Left renal cortex interstitium (tissue), 4 donors: ENCODE measurements at regions not wholly inside any gene's neighbourhood (a gene's known extent, or its start where the extent isn't known, plus 50 kb on each side); places are given as distances from the start of the nearest gene placed in this dataset.

Experiments used
- DNase-seq, 4 donors: peaks; one replicate each; pipeline ENCODE4 v3.0.0-alpha.2; 2013; ENCODE audit warnings: low read depth in 4 of 4, low spot score in 2 of 4, missing footprints in 1 of 4

DNA sequence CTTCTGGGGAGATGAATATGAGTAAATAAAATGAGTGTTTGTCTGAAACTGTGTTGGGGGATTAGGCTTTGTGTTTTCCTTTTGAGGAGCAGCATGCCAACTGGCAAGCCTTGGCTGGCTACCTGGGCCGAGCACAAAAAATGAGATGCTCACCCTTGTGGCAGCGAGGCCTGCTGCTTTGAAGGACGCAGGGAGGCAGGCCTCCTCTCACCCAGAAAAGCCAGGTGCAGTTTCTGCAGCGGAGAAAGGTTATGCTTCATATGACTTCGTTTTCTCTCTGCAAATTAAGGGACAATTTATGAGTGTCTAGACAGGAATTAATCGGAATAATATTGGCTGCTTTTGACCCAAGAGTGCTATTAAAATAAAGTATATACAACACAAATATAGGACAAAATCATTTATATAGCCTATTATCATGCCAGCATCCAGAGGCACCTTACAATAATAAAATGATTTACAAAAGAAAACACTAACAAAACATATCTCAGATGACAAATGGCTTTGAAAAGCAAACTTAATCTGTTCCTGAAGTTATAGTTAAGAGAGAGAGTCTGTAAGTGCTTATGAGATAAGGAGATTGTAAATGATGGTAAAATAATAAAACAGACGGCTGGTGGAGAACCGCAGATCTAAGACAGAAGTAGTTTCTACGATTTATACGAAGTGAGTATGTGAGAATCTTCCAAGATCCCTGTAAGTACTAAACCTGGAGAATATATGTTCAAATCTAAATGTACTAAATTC, 682.8 kb upstream of the NR2F2 start:
- no peak for DNase-seq

DNA sequence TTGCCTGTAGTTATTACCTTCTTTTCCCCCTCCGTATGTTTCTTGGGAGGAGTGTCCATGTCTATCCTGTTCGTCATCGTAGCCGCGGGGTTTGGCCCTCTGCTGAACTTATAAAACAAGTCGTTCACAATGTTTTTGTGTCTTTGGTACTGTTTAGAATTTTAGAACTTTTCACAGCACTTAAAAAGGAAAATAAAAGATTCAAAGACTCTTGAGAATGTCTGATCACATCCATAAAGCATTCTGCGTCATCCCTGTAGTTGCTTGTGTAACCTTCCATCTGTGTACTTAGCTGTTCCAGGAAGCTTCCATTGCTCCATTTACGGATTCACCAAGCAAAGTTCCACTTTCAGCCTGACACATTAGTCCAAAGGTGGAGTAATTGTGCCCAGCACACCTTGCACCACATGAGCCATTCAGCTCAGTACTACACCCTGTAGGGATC, 677.1 kb upstream of the NR2F2 start:
- no peak for DNase-seq

DNA sequence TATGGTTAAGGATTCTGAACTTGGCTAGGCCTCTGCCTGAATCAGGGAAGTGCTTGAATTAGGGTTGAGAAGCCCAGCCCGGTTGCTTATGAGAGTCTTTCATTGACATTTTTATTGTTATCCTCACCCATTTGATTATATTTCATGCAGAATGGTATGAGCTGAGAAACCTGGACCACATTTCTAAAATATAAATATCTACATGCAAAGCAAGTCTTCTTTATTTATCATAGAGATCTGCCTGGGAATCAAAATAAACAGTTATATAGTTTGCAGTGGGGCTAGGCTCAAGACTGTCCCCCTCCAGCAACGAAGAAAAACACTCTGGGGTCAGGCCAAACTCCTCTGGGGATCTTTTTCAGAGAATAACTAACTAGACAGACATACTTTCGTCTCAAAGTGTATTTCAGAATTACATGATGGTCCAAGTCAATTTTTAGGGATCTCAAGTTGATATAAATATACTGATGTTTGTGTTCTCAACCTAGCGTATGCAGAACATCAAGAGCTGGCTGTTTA, 675.4 kb upstream of the NR2F2 start:
- no peak for DNase-seq

DNA sequence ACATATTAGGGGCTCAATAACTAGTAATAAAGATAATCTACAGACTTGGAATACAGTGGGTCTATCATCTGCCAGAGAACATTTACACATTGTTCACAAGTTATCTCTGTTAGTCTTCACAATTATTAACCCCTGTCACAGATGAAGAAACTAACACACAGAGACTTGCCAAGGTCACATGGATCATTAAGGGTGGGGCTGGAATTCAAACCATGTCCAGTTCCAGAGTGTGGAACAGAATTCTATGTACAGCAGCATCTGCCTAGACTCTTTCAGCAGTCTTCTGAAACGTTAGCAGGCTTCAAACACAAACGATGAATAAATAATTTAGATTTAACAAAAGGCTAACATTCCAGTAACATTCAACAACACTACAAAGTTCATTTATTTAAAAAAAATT, 673.9 kb upstream of the NR2F2 start:
- DNase-seq = no peak

DNA sequence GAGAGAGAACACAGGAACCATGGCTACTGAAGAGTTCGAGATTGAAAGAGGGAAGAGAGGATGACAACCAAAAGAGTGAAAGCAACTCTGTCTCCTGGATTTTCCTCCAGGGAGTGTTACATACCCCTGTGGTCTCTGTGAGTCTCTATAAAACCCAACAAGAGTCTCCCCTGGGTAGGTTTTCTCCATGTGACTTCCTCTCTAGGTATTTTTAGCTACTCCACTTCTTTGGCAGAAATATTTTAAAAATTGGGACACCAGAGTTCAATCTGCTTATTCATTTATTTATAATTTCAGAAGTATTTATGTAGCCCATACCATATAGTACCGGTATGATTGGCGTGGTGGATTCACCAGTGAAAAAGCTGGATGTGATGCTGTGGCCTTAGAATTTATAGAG, 671.7 kb upstream of the NR2F2 start:
- DNase-seq = no peak

DNA sequence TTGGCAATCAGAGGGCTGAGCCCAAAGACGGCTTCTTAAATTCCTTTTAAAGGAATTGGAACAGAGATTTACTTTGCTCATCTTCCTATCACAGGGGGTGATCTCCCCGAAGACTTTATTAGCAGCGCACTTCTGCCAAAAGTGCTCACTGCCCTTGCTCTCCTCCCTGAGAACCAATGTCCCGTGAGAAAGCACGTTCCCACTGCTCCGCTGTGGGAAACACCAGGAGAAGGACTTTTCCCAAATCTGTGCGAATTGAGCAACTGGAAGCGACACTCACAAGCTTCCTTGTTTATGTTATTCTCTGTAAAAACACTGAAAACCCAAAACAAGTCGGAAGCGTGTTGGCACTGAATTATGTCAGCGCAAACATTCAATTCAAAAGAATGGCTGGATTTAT, 670.8 kb upstream of the NR2F2 start:
- DNase-seq = no peak

DNA sequence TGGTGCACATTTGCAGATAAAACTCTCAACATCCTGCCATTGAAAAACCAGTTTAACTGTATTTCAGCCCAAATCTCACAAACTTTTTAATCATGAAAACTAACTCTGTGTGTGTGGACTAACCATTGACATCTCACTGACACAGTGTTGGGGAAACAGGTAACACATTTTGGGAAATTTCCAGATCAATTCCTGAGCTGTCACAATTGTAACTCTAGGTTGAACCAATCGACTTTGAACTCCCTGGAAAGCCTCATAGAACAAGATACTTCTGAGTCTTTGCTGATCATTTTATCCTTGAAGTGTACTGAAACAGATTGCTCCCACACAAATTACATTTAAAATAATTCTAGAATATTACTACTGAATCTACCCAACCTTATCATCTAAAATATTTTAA, 667.9 kb upstream of the NR2F2 start:
- DNase-seq = no peak

DNA sequence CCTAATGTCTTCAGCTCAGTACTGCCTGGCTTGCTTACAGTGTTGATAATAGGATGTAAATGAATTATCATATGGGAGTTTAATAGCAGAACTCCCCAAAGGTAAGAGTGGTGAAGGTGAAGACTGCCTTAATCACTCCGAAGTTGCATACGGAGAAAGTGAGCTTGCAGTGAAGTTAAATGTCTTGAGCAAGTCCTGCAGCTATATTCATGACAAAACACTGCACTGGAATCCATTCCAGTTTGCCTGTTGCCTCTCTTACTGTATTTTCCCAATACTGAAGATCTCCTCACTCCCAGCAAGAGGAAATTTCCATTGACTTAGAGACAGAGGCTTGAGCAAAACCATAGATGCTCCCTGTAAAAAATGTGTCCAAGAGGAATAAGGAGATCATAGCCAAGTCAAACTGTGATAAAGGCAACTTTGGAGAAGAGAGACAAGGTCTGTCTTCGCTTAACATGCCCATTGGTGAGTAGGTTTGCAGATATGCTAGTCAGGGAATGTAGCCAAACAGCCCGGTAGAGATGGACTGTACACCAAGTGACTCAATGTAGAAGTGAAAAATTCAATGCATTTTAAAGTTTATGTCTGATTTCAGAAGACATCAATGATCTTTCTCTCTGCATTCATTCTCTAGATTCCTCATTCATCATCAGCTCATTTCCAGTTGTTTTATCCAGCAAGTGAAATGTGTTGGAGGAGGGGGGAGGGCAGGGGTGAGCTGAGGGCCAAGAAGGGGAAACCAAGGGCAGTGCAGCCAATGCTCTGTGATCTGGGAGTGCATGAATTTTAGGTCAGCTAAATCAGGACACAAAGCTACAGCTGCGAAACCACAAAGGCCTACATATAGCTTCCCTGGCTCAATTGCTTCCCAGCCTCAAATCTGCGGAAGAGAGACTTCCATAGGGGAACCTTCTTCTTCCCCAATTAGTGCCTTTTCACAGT, 667.1 kb upstream of the NR2F2 start:
- no peak for DNase-seq

DNA sequence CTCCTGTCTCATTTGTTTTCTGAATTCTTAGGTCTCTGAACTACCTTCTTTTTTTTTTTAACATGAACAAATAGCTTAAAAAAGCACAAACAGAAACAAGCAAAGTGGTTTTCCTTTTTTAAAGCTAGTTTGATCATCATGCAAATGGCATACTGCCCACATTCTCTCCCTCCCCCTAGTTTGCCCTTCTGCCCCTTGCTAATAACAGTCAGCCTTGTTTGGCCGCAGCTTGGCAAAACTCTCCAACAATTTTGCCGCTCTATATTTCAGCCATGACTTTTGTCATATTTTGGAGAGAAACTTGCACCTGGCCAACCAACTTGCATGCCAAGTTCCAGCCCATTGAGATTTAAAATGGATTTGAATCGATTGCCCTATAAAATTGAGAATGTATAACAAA, 666.0 kb upstream of the NR2F2 start:
- DNase-seq = no peak

DNA sequence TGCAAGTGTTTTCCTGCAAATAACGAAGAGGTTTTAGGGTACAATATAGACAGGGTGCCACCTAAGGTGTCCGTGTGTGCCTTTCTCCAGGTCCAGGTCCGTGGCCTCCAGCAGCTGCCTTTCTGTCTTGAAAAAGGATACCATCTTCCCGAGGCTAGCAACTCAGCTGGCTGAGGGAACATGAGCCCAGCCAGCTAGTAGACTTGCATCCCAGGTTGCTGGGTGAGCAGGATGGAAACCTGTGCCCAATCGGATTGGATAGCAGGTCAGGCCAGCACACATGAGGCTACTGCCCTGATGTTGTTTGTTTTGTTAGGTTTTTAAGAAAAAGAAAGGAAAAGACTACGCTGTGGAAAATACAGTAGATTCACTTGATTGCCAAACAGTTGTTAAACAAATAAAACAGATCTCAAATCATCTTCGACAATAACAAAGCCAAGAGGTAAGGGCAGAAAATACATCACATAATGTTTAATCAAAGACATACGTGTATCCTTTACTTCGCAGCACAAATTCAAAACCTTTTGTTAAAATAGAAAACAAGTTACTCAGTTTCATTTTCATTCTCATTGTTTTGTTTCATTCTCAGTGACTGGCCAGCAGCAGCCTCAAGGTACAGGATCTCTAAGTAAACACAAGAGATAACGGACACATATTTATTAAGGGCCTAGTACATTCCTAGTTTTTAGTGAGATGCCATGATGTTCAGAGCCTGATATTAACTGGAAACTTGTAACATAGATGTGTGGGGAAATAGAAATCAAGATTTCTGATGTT, 661.2 kb upstream of the NR2F2 start:
- DNase-seq = peak in 1 of 4 donors; percentile 41

DNA sequence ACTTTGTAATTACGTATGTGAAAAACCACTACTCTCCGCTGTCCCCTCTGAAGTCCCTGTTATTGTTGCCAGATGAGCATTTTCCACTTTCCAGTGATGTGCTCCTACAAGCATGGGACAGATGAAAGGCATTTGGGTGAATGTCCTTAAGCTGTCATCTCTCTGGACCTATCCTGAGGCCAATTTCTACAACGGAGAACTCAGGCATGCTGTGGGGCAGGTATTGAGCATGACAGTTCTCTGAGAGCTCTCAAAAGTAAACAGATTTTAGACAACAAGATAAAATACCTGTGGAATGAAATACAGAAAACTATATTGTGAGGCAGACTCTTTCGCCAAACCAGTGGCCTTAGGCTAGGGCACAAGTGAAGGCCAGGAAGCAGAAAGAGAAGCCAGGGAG, 656.5 kb upstream of the NR2F2 start:
- no peak for DNase-seq

DNA sequence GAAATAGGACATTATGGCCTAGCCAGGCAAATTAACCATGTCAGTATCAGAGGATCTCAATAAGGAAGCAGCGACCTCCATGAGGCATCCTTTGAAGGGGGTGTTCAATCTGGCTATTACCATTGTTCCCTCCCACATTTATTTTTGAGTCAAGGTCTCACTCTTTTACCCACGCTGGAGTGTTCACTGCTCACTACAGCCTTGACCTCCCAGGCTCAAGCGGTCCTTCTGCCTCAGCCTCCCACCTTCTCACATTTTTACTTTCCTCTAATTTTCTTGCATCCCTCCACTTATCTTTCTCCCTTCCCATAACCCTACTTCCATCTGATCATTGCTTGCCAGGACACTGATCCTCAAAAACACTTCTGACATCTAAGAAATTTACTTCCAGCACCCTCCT, 654.0 kb upstream of the NR2F2 start:
- DNase-seq = no peak

DNA sequence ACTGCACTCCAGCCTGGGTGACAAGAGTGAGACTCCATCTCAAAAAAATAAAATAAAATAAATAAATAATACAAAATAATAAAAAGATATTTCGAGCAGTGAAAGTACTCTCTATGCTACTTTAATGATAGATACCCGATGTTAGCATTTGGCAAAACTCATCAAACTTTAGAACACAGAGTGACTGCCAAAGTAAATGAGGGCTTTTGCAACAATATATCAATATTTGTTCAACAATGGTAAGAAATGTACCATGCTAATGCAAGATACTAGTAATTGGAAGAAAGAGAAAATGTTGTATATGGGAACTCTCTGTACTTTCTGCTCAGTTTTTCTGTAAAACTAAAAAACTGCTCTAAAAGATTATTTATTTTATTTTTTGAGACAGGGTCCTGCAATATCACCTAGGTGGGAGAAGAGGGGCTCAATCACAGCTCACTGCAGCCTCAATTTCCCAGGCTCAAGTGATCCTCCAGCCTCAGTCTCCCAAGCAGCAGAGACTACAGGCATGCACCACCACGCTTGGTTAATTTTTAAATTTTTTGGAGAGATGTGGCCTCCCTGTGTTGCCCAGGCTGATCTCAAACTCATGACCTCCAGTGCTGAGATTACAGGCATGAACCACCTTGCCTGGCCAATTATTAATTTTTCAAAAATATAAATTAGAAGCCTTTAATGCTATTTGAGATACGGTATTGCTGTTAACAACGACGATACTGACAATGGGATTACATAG, 650.5 kb upstream of the NR2F2 start:
- no peak for DNase-seq

DNA sequence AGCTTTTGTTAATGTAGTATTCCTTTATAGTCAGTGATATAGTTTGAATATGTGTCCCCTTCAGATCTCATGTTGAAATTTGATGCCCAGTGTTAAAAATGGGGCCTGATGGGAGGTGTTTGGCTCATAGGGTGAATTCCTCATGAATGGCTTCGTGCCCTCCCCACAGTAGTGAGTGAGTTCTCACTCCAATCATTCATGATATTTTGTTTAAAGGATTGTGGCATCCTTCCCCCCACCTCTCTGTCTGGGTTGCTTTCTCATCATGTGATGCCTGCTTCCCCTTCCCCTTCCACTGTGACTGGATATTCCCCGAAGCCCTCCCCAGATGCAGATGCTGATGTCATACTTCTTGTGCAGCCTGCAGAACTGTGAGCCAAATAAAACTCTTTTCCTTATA, 649.8 kb upstream of the NR2F2 start:
- no peak for DNase-seq

DNA sequence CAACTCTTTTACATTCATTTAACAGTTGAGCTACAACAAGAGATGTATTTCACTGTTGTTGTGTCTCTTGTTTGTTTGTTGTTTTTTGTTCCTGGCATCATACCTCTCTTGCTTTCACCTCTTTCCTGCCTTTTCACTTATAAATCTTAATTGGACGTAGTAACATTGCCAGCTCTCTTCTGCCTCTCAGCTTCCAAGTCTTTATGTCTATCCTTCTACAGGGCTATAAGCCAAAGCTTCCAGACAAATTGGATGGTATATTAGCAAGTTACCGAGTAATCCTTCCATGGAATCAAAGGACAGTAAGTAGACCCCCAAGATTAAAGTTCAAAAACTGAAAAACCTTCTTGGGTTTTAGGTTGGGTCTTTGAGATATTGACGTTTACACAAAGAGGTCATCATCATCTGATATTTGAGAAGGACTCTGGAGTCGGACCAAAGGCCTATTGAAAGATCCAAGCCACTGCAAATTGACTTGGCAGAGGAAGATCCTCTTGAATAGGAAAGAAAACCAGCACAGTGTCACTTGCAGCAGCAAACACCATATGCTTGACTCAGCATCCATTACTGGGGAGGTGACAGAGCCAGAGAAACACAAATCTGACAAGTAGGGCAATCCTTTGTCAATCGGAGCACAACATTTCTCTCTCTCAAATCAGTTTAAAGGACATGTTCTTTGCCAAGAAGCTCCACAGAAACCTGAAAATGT, 648.5 kb upstream of the NR2F2 start:
- DNase-seq = no peak

DNA sequence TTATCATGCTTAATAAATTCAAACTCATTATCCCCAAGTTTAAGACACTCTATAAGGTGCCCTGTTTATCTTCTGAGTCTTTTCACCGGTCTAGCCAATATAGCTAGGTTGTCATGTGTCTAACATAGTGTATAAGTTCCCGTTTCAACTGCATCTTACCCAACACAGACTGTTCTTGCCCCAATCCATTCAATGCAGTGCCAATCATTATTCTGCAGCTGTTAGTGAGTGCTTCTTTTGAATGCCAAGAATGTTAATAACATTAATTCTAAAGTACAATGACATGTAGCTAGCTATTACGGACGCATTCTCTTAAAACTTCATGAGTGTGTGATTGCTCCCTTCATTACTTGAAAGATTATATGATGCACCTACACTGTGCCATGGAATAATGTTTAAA, 646.4 kb upstream of the NR2F2 start:
- DNase-seq = no peak

DNA sequence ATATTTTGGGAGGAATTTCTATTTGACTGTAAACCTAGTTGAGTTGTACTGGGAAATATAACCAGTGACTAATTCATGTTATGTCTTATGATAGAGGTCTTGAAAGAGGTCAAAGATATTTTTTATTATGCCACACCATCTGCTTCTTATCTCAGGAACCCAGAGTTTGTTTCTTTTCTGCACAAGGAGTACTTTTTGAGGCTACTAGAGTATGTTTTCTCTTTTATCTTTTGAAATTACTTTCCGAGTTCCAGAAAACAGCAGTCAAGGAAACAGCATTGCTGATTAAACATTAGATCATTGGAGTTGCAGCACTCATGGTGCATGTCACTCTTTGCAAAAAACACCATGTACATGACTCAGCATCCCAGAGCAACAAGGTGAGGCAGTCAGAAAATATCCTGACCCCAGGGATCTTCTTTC, 645.8 kb upstream of the NR2F2 start:
- no peak for DNase-seq

DNA sequence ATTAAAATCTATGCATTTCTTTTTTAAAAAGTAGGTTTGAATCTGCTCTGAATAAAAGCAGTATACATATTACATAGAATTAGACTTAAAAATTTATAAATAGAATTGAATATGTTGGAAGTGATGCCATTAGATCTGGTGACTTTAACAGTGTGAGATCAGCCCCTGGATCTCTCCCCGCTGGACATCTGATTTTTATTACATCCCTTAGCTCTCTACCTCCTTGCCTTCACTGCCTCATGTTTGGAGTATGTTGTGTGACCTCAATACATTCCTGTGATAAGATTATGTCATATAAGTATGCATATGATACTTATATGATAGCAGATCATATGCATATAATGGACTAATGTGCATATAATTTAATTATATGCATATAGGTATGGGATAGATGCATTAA, 643.4 kb upstream of the NR2F2 start:
- no peak for DNase-seq

DNA sequence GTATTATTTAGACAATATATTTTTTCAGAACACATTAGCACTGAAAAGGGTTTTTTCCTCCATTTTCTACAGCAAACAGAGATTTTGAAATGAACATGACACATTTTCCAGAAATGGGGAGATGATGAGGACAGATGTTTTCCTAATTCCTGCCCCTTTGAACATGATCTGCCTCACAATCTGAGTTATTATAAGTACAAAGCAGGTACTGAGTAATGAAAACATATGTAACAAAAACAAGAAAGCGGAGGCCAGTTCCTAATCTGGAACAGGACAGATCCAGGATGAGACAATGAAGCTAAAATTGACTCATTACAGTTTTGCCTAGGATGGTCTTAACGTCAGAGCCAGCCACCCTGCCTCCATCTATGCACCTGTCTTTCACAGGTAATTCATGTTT, 642.8 kb upstream of the NR2F2 start:
- no peak for DNase-seq
